WTC11 (cell line): ENCODE measurements at regions not wholly inside any gene's neighbourhood (a gene's known extent, or its start where the extent isn't known, plus 50 kb on each side); places are given as distances from the start of the nearest gene placed in this dataset.

Experiments
- ATF2 ChIP-seq: sonication (generic); formaldehyde crosslinking; IDR thresholded peaks from 2 replicates; pipeline ENCODE4 v1.8.1; 2022; ENCODE audit warnings: low read depth, missing genetic modification reagents, borderline replicate concordance
- CREB1 ChIP-seq: sonication (generic); formaldehyde crosslinking; IDR thresholded peaks from 2 replicates; pipeline ENCODE4 v1.8.0; 2023; ENCODE audit warnings: mild to moderate bottlenecking, missing genetic modification reagents
- CREM ChIP-seq: sonication (generic); formaldehyde crosslinking; IDR thresholded peaks from 2 replicates; pipeline ENCODE4 v1.8.1; 2022; ENCODE audit warnings: mild to moderate bottlenecking, missing genetic modification reagents, moderate library complexity
- FOXK1 ChIP-seq: sonication (generic); formaldehyde crosslinking; IDR thresholded peaks from 2 replicates; pipeline ENCODE4 v1.8.0; 2022; ENCODE audit warnings: mild to moderate bottlenecking, moderate library complexity, missing genetic modification reagents
- IRF2 ChIP-seq: sonication (generic); formaldehyde crosslinking; IDR thresholded peaks from 2 replicates; pipeline ENCODE4 v1.8.0; 2022; ENCODE audit warnings: low read depth, missing genetic modification reagents, borderline replicate concordance
- MXD4 ChIP-seq: fragments of 250-450 bp; sonication (Bioruptor Pico); IDR thresholded peaks from 2 replicates; pipeline ENCODE4 v1.8.0; 2021; ENCODE audit warnings: mild to moderate bottlenecking, moderate library complexity, borderline replicate concordance
- NFE2L1 ChIP-seq: sonication (generic); formaldehyde crosslinking; IDR thresholded peaks from 2 replicates; pipeline ENCODE4 v1.8.1; 2023; ENCODE audit warnings: missing genetic modification reagents
- SMAD3 ChIP-seq: sonication (generic); formaldehyde crosslinking; IDR thresholded peaks from 2 replicates; pipeline ENCODE4 v1.8.0; 2022; ENCODE audit warnings: missing genetic modification reagents, mild to moderate bottlenecking, borderline replicate concordance
- SP1 ChIP-seq: sonication (generic); formaldehyde crosslinking; conservative IDR thresholded peaks from 2 replicates; pipeline ENCODE4 v1.8.1; 2022; ENCODE audit warnings: missing genetic modification reagents
- TEAD1 ChIP-seq: sonication (generic); formaldehyde crosslinking; IDR thresholded peaks from 2 replicates; pipeline ENCODE4 v1.8.0; 2022; ENCODE audit warnings: mild to moderate bottlenecking, missing genetic modification reagents
- TF ChIP-seq, protein P1 (sequence below): fragments of 200-600 bp; IDR thresholded peaks from 2 replicates; pipeline ENCODE4 v1.8.0; 2022; ENCODE audit warnings: antibody characterized with exemption
- TF ChIP-seq, protein P2 (sequence below): sonication (generic); formaldehyde crosslinking; IDR thresholded peaks from 2 replicates; pipeline ENCODE4 v1.8.0; 2022; ENCODE audit warnings: mild to moderate bottlenecking, missing genetic modification reagents
- TF ChIP-seq, protein P3 (sequence below): sonication (generic); formaldehyde crosslinking; IDR thresholded peaks from 2 replicates; pipeline ENCODE4 v1.8.1; 2023; ENCODE audit warnings: mild to moderate bottlenecking, missing genetic modification reagents, moderate library complexity

DNA sequence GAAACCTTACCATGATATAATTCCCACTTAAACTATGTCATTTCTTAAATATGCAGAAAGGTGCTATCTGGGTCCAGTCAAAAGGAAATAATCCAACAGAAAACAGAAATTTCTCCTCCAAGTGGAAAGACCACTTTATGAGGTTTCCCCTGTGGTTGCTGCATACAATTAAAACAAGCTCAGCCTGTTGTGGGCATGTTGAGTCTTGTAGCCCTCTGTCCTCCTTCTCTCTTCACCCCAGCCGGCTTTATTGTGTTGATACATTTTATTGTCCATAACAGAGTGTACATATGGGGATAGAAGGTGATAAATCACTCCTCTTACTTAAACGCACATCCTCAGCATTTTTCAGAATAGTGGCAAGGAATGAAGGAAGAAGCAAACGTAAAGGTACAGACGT, 126.0 kb upstream of the MTNR1B start:
- TF ChIP-seq NFE2L1 (CRISPR knock-in tag) (no peak), CREB1 (CRISPR knock-in tag) (no peak), SMAD3 (no peak), SP1 (CRISPR knock-in tag) (no peak), FOXK1 (CRISPR knock-in tag) (no peak), TEAD1 (CRISPR knock-in tag) (no peak), MXD4 (CRISPR knock-in tag) (no peak), IRF2 (CRISPR knock-in tag) (no peak), ATF2 (CRISPR knock-in tag) (no peak), CREM (CRISPR knock-in tag) (no peak)
- TF ChIP-seq, protein P1, sequence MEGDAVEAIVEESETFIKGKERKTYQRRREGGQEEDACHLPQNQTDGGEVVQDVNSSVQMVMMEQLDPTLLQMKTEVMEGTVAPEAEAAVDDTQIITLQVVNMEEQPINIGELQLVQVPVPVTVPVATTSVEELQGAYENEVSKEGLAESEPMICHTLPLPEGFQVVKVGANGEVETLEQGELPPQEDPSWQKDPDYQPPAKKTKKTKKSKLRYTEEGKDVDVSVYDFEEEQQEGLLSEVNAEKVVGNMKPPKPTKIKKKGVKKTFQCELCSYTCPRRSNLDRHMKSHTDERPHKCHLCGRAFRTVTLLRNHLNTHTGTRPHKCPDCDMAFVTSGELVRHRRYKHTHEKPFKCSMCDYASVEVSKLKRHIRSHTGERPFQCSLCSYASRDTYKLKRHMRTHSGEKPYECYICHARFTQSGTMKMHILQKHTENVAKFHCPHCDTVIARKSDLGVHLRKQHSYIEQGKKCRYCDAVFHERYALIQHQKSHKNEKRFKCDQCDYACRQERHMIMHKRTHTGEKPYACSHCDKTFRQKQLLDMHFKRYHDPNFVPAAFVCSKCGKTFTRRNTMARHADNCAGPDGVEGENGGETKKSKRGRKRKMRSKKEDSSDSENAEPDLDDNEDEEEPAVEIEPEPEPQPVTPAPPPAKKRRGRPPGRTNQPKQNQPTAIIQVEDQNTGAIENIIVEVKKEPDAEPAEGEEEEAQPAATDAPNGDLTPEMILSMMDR = no peak
- TF ChIP-seq, protein P2, sequence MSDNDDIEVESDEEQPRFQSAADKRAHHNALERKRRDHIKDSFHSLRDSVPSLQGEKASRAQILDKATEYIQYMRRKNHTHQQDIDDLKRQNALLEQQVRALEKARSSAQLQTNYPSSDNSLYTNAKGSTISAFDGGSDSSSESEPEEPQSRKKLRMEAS = no peak
- TF ChIP-seq, protein P3, sequence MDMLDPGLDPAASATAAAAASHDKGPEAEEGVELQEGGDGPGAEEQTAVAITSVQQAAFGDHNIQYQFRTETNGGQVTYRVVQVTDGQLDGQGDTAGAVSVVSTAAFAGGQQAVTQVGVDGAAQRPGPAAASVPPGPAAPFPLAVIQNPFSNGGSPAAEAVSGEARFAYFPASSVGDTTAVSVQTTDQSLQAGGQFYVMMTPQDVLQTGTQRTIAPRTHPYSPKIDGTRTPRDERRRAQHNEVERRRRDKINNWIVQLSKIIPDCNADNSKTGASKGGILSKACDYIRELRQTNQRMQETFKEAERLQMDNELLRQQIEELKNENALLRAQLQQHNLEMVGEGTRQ (CRISPR knock-in tag) = no peak
